WI38 (cell line): ENCODE measurements at regions not wholly inside any gene's neighbourhood (a gene's known extent, or its start where the extent isn't known, plus 50 kb on each side); places are given as distances from the start of the nearest gene placed in this dataset.
A peak's percentile ranks its signal among the peaks of the same experiment; 100 is the strongest.

ENCODE experiments used
- H3K4me3 ChIP-seq: 2 replicates; pipeline ENCODE4 v1.5.1; 2011; ENCODE audit warnings: low read depth, mild to moderate bottlenecking, control low read depth, low read length
- TF ChIP-seq, protein P1 (sequence below): IDR thresholded peaks from 2 replicates; pipeline ENCODE4 v1.5.1; 2012; ENCODE audit warnings: low read depth, mild to moderate bottlenecking, control low read depth, low read length

DNA sequence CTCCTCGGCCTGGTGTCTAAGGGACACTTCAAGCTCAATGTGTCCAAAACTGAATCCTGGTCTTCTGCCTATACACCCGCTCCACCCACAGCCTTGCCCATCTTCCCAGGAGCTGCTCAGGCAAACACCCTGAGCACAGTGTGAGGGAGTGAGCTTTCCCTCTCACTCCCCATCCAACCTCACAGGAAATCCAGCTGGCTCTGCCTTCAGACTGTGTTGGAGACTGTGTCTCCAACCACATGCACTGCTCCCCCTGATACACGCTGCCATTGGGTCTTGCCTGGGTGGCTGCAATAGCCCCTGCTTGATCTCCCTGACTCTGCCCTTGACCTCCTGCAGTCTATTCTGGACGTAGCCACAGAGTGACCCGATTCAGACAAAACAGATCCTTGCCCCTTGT, 319.5 kb upstream of the MSX2 start:
- TF ChIP-seq, protein P1, sequence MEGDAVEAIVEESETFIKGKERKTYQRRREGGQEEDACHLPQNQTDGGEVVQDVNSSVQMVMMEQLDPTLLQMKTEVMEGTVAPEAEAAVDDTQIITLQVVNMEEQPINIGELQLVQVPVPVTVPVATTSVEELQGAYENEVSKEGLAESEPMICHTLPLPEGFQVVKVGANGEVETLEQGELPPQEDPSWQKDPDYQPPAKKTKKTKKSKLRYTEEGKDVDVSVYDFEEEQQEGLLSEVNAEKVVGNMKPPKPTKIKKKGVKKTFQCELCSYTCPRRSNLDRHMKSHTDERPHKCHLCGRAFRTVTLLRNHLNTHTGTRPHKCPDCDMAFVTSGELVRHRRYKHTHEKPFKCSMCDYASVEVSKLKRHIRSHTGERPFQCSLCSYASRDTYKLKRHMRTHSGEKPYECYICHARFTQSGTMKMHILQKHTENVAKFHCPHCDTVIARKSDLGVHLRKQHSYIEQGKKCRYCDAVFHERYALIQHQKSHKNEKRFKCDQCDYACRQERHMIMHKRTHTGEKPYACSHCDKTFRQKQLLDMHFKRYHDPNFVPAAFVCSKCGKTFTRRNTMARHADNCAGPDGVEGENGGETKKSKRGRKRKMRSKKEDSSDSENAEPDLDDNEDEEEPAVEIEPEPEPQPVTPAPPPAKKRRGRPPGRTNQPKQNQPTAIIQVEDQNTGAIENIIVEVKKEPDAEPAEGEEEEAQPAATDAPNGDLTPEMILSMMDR, result no peak
- no peak overlapping the region for H3K4me3 ChIP-seq

DNA sequence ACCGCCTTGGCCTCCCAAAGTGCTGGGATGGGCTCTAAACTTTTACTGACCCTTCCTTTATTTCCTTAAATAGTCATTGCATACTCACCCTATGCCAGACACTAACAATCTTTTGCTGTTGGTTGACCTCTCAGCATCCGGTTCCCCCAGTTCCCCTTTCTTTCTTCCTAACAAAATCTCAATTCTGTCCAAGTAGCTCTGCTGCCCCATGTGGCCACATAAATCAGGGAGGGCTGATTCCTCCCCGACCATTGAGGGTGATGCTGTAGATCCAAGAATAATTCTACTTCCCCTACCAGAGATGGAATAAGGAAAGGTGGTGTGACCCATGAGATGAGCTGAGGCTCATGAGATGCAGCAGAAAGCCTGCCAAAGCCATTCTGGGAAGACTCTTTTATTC, 315.3 kb upstream of the MSX2 start:
- TF ChIP-seq, protein P1, result peak; percentile 23; the same call in 1 of the 2 replicates
- H3K4me3 ChIP-seq, result no peak overlapping the region

DNA sequence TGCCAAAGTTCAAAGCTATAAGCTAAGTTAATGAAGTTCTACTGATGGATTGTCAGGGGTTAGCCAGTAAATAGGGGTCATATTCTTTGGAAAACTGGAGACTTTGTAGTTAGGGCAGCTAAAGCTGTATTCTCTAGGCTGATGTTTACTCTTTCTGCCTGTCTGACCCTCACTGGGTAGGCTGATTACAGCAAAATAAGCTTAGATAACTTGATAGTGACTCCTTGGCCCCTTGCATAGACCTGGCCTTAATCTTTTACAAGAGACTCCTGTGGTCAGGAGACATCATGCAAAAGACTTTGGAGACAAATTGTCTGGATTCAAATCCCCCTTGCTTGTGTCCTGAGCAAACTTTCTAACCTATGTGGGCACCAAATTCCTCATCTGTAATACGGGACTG, 314.4 kb upstream of the MSX2 start:
- TF ChIP-seq, protein P1, result no peak
- no peak overlapping the region for H3K4me3 ChIP-seq

DNA sequence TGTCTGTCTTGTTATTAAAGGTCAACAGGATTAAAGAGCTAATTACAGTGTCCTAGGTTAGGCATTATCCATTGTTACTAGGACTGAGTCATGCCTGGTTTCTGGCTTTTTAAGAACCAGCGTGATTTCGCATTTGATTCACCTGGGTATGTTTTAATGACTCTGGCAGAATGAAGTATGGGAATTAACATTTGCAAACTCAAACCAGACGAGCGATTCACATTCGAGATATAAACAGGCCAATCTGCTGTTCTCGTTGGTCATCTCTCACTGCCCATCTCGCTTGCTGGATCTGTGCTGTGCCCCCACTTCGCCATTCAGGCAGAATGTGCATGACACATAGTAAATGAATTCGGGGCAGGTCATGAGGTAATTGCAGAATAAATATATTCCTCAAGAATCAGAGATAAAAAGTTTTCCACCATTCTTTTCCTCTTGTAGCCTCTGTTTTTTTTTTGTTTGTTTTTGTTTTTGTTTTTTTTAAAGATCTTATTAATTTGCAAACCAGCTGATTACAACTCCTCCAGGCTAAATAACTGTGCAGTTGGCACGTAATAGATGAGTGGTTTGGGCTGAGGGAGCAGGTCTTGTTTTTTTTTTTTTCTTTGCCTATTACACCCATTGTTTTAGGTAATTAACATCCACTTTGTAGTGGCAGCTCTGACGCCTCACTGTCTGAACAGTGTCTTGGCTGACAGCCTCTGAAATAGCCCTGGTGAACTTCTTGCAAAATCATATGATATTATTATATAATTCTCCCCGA, 313.5 kb upstream of the MSX2 start:
- TF ChIP-seq, protein P1, result no peak
- H3K4me3 ChIP-seq, result no peak overlapping the region

DNA sequence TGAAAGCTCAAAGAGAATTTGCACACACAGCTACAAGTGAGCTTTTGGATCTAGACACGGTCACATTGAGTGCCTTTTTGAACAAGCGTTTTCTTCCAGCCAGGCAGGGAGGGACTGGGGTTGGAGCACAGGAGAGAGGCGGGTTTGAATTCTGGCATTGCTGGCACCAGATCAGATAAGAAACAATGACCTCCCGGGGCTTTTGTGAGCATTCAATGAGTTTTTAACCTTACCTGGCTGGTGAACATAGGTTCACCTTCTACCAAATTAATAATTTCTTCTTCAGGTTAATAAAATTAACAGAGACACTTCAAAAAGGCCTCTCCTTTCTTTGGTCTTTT, 312.9 kb upstream of the MSX2 start:
- TF ChIP-seq, protein P1, result no peak
- H3K4me3 ChIP-seq, result no peak overlapping the region

DNA sequence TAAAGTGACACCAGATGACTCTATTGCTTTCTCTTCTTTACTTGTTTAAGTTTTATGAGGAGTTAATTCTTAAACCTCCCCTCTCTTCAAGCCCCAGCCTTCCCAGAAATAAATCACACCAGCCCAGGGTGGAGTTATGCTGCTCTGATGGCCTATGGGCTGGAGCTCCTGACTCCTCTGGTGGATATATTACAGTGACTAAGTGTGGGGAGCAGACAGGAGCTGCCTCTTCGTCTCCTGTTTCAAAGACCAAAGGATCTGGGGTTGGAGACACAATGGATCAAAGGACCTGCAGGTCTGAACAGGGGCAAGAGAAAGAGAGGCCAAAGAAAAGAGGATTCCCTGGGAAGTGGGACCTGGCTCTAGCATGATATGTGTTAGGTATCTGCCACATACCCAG, 312.0 kb upstream of the MSX2 start:
- TF ChIP-seq, protein P1, result no peak
- H3K4me3 ChIP-seq, result no peak overlapping the region

DNA sequence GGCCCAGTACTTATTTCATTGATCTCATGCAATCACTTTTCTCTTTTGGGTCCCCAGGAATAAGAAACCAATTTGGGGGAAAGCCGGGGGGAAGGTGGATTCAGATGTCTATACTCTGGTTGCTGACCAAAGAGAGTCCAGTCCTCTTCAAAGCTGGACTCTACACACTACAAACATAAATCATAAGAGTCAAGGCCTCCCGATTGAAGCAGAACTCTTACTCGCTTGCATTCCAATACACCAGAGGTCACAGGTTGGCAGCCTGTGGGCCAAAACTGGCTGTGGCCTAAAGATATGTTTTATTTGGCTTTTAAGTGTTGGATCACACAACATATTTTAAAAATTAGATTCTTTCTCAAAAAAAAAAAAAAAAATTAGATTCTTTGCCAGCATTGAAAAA, 311.4 kb upstream of the MSX2 start:
- H3K4me3 ChIP-seq, result no peak overlapping the region
- TF ChIP-seq, protein P1, result no peak
